ENCODE measurements at regions not wholly inside any gene's neighbourhood (a gene's known extent, or its start where the extent isn't known, plus 50 kb on each side); places are given as distances from the start of the nearest gene placed in this dataset.

GRCh38 chr14:101363261-101363555 is 198.1 kb upstream of the DIO3 start:
- no peak for TF ChIP-seq CTCF (IDR thresholded peaks at IDR 0.05)
- DNase-seq = no peak
- 78% methylated on average over 1 of the region's 2 CpGs for WGBS (ENCODE audit: insufficient coverage)

GRCh38 chr14:101363880-101364391 is 197.4 kb upstream of the DIO3 start:
- DNase-seq (no peak), ATAC-seq (no peak)
- H3K4me3 Mint-ChIP-seq = no peak overlapping the region
- intact Hi-C loops (cut with micrococcal nuclease) = no loop called here
- H3K4me1 ChIP-seq (ENCODE audit: control insufficient read depth, insufficient read depth, low read length) = no peaks in the 10 kb centered on the region
- no peaks in the 10 kb centered on the region for H3K9me3 Mint-ChIP-seq
- H3K4me3 ChIP-seq (ENCODE audit: low read length) = no peak overlapping the region
- WGBS (ENCODE audit: insufficient coverage) = 84% methylated on average over 15 of the region's 16 CpGs
- no peaks in the 10 kb centered on the region for H3K9me3 ChIP-seq (ENCODE audit: control insufficient read depth, insufficient read depth, low read length)
- no peaks in the 10 kb centered on the region for H3K4me1 Mint-ChIP-seq
- no peak for TF ChIP-seq CTCF (IDR thresholded peaks at IDR 0.05)
- no peak overlapping the region for H3K27ac Mint-ChIP-seq
- no peak overlapping the region for H3K27ac ChIP-seq (ENCODE audit: low read length)
- H3K27me3 ChIP-seq (ENCODE audit: control insufficient read depth, insufficient read depth, low read length) = no peaks in the 10 kb centered on the region
- no peaks in the 10 kb centered on the region for H3K36me3 ChIP-seq (ENCODE audit: control insufficient read depth, insufficient read depth, low read length)
- no peaks in the 10 kb centered on the region for H3K36me3 Mint-ChIP-seq
- H3K27me3 Mint-ChIP-seq (ENCODE audit: low read depth in 2 of 2) = peaks cover 3 to 8% of the 10 kb centered on the region in 2 donors

More at GRCh38 chr14:101363261-101363555, 198.1 kb upstream of the DIO3 start:
- H3K4me1 Mint-ChIP-seq = no peaks in the 10 kb centered on the region
- no peak overlapping the region for H3K4me3 Mint-ChIP-seq
- Histone ChIP-seq H3K9me3 (ENCODE audit: control insufficient read depth, insufficient read depth, low read length) (no peaks in the 10 kb centered on the region), H3K36me3 (ENCODE audit: control insufficient read depth, insufficient read depth, low read length) (no peaks in the 10 kb centered on the region), H3K4me1 (ENCODE audit: control insufficient read depth, insufficient read depth, low read length) (no peaks in the 10 kb centered on the region), H3K4me3 (ENCODE audit: low read length) (no peak overlapping the region), H3K27ac (ENCODE audit: low read length) (no peak overlapping the region), H3K27me3 (ENCODE audit: control insufficient read depth, insufficient read depth, low read length) (no peaks in the 10 kb centered on the region)
- H3K36me3 Mint-ChIP-seq = no peaks in the 10 kb centered on the region
- peaks cover 8 to 12% of the 10 kb centered on the region in 2 donors for H3K27me3 Mint-ChIP-seq (ENCODE audit: low read depth in 2 of 2)
- intact Hi-C loops (cut with micrococcal nuclease) = no loop called here
- no peak for ATAC-seq
- no peaks in the 10 kb centered on the region for H3K9me3 Mint-ChIP-seq
- H3K27ac Mint-ChIP-seq = no peak overlapping the region

- Histone ChIP-seq H3K4me3 (ENCODE audit: low read length) (no peak overlapping the region), H3K27ac (ENCODE audit: low read length) (no peak overlapping the region), H3K9me3 (ENCODE audit: control insufficient read depth, insufficient read depth, low read length) (no peaks in the 10 kb centered on the region), H3K4me1 (ENCODE audit: control insufficient read depth, insufficient read depth, low read length) (no peaks in the 10 kb centered on the region), H3K27me3 (ENCODE audit: control insufficient read depth, insufficient read depth, low read length) (no peaks in the 10 kb centered on the region), H3K36me3 (ENCODE audit: control insufficient read depth, insufficient read depth, low read length) (no peaks in the 10 kb centered on the region)
- Mint-ChIP-seq H3K9me3 (no peaks in the 10 kb centered on the region), H3K36me3 (no peaks in the 10 kb centered on the region), H3K4me3 (no peak overlapping the region), H3K27ac (no peak overlapping the region), H3K27me3 (ENCODE audit: low read depth in 2 of 2) (peaks cover 0 to 8% of the 10 kb centered on the region in 2 donors), H3K4me1 (no peaks in the 10 kb centered on the region)
- DNase-seq (no peak), ATAC-seq (no peak)
- intact Hi-C loops (cut with micrococcal nuclease) = no loop called here
- TF ChIP-seq CTCF (IDR thresholded peaks at IDR 0.05) = no peak
- WGBS (ENCODE audit: insufficient coverage) = 78% methylated on average over 42 of the region's 42 CpGs
Measured at GRCh38 chr14:101364503-101365328, 196.6 kb upstream of the DIO3 start.
